SU-DHL-6 (cell line): ENCODE measurements at regions not wholly inside any gene's neighbourhood (a gene's known extent, or its start where the extent isn't known, plus 50 kb on each side); places are given as distances from the start of the nearest gene placed in this dataset.

ENCODE experiments used
- H2AFZ ChIP-seq: fragments of 200-600 bp; sonication (generic); 2 replicates; pipeline ENCODE4 v1.6.1; 2014; ENCODE audit warnings: low read depth, mild to moderate bottlenecking, moderate library complexity, mixed read lengths, antibody characterized with exemption, low read length; ENCODE audit not compliant: severe bottlenecking
- H3F3A ChIP-seq: fragments of 200-600 bp; shearing (Covaris generic); 2 replicates; pipeline ENCODE4 v1.6.0; 2016; ENCODE audit warnings: antibody characterized with exemption, mild to moderate bottlenecking; ENCODE audit not compliant: insufficient read depth
- H3K27ac ChIP-seq: fragments of 200-600 bp; sonication (generic); 2 replicates; pipeline ENCODE4 v1.5.1; 2016; ENCODE audit warnings: low read depth, mild to moderate bottlenecking, low read length, moderate library complexity, mixed read lengths
- H3K27me3 ChIP-seq: fragments of 200-600 bp; sonication (generic), shearing (Covaris generic); 2 replicates; pipeline ENCODE4 v1.6.0; 2014; ENCODE audit warnings: mild to moderate bottlenecking, low read length
- H3K36me3 ChIP-seq: fragments of 200-600 bp; sonication (generic); 2 replicates; pipeline ENCODE4 v1.6.1; 2014; ENCODE audit warnings: mild to moderate bottlenecking, low read length, mixed read lengths
- H3K4me2 ChIP-seq: fragments of 300-600, 200-600 bp; shearing (Covaris generic), sonication (generic); 2 replicates; pipeline ENCODE4 v1.6.0; 2014; ENCODE audit warnings: low read length, low read depth, mild to moderate bottlenecking; ENCODE audit not compliant: poor library complexity, severe bottlenecking
- H3K4me3 ChIP-seq: fragments of 200-600 bp; sonication (generic); 2 replicates; pipeline ENCODE4 v1.5.1; 2014; ENCODE audit warnings: antibody characterized with exemption, low read length, mild to moderate bottlenecking, mixed read lengths; ENCODE audit not compliant: insufficient read depth, poor library complexity, severe bottlenecking
- H3K79me2 ChIP-seq: fragments of 200-600 bp; sonication (generic); 2 replicates; pipeline ENCODE4 v1.6.1; 2014; ENCODE audit warnings: mild to moderate bottlenecking, low read length, moderate library complexity; ENCODE audit not compliant: insufficient read depth
- H3K9ac ChIP-seq: fragments of 200-600 bp; sonication (generic); 2 replicates; pipeline ENCODE4 v1.7.0; 2014; ENCODE audit warnings: mild to moderate bottlenecking, low read length
- H3K9me2 ChIP-seq: fragments of 200-600 bp; sonication (generic); replicated peaks from 2 replicates; pipeline ENCODE4 v1.6.1; 2014; ENCODE audit warnings: low read length; ENCODE audit not compliant: insufficient read depth
- H3K9me3 ChIP-seq: fragments of 200-600 bp; sonication (generic); 2 replicates; pipeline ENCODE4 v1.6.1; 2014; ENCODE audit warnings: low read length, mixed read lengths; ENCODE audit not compliant: insufficient read depth
- H4K20me1 ChIP-seq: fragments of 200-600 bp; sonication (generic); 2 replicates; pipeline ENCODE4 v1.6.1; 2014; ENCODE audit warnings: low read depth, mild to moderate bottlenecking, antibody characterized with exemption, low read length, moderate library complexity, mixed read lengths
- CTCF ChIP-seq: fragments of 200-600 bp; sonication (generic); IDR thresholded peaks from one replicate; pipeline ENCODE4 v1.5.1; 2017; ENCODE audit warnings: antibody characterized with exemption, mild to moderate bottlenecking, low read length, moderate library complexity; ENCODE audit not compliant: insufficient read depth, poor library complexity, severe bottlenecking
- EZH2phosphoT487 ChIP-seq: fragments of 200-600 bp; sonication (generic), shearing (Covaris generic); conservative IDR thresholded peaks from 2 replicates; pipeline ENCODE4 v1.6.1; 2018; ENCODE audit warnings: mild to moderate bottlenecking, antibody characterized with exemption, low read length, moderate library complexity, mixed read lengths

GRCh38 chr5:116885825-116886224 is 311.2 kb upstream of the SEMA6A start:
- Histone ChIP-seq H4K20me1 (no peaks in the 10 kb centered on the region), H3K27ac (no peak overlapping the region), H2AFZ (no peak overlapping the region), H3K9me2 (no peaks in the 10 kb centered on the region), H3K4me3 (no peak overlapping the region), H3K27me3 (no peaks in the 10 kb centered on the region), H3K36me3 (no peaks in the 10 kb centered on the region), H3K79me2 (no peaks in the 10 kb centered on the region), H3K9ac (no peak overlapping the region), H3K4me2 (no peak overlapping the region), H3F3A (no peaks in the 10 kb centered on the region), H3K9me3 (no peaks in the 10 kb centered on the region)
- no peak for TF ChIP-seq EZH2phosphoT487
- no peak for TF ChIP-seq CTCF

GRCh38 chr5:116883875-116884274 is 309.3 kb upstream of the SEMA6A start:
- Histone ChIP-seq H3K36me3 (no peaks in the 10 kb centered on the region), H3K27me3 (no peaks in the 10 kb centered on the region), H3K9me2 (no peaks in the 10 kb centered on the region), H3K79me2 (no peaks in the 10 kb centered on the region), H3K9ac (no peak overlapping the region), H3K4me2 (no peak overlapping the region), H3K9me3 (no peaks in the 10 kb centered on the region), H4K20me1 (no peaks in the 10 kb centered on the region), H3K4me3 (no peak overlapping the region), H3K27ac (no peak overlapping the region), H2AFZ (no peak overlapping the region), H3F3A (no peaks in the 10 kb centered on the region)
- TF ChIP-seq CTCF (no peak), EZH2phosphoT487 (no peak)

- no peak overlapping the region for H3K4me3 ChIP-seq
- H3F3A ChIP-seq: no peaks in the 10 kb centered on the region
- H3K36me3 ChIP-seq: no peaks in the 10 kb centered on the region
- TF ChIP-seq EZH2phosphoT487 (no peak), CTCF (no peak)
- H3K4me2 ChIP-seq: no peak overlapping the region
- no peaks in the 10 kb centered on the region for H3K9me3 ChIP-seq
- H3K27me3 ChIP-seq: no peaks in the 10 kb centered on the region
- H2AFZ ChIP-seq: no peak overlapping the region
- no peak overlapping the region for H3K27ac ChIP-seq
- H3K9ac ChIP-seq: no peak overlapping the region
- H3K9me2 ChIP-seq: no peaks in the 10 kb centered on the region
- no peaks in the 10 kb centered on the region for H4K20me1 ChIP-seq
- no peaks in the 10 kb centered on the region for H3K79me2 ChIP-seq
Observed at GRCh38 chr5:116881921-116882531, 307.4 kb upstream of the SEMA6A start.
